ENCODE measurements at regions not wholly inside any gene's neighbourhood (a gene's known extent, or its start where the extent isn't known, plus 50 kb on each side); places are given as distances from the start of the nearest gene placed in this dataset.

DNA sequence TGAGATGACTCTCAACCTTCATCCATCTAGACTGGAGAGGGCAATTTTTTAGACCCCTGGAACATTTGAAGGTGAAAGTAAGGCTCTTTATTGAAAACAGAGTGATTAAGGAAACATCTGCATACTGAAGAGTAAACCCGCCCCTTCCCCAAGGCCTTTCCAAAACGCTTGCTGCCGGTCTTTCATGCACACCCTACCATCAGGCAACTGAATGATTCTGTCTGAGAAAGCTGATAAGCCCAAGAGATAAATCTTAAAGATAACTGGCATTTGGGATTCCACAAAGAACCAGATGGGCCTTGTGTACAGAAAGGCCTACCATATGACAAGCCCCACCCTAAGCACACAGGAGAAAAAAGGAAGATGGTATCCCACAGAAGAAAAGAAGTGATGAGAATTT, 54.4 kb upstream of the PIK3R1 start:
- DNase-seq, result no peak

- no peak for DNase-seq
Measured at GRCh38 chr5:68159224-68159951, 56.2 kb upstream of the PIK3R1 start.

DNA sequence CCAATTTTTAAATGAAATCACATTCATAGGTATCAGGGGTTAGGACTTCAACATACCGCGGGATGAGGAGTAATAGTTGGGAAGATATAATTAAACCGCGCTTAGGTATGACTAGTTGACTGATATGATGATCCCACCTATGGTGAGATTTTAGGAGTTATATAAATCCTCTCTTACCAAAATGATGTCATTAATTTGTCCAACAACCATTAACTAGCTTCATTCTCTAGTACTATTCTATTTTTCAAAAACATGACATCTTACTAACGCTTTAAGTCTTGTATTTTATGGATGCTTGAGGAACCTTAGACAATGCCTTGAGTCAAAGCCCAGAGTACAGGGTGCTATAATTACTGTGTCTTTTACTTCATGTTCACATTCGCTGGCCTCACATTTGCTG, 59.6 kb upstream of the PIK3R1 start:
- DNase-seq, result no peak

DNA sequence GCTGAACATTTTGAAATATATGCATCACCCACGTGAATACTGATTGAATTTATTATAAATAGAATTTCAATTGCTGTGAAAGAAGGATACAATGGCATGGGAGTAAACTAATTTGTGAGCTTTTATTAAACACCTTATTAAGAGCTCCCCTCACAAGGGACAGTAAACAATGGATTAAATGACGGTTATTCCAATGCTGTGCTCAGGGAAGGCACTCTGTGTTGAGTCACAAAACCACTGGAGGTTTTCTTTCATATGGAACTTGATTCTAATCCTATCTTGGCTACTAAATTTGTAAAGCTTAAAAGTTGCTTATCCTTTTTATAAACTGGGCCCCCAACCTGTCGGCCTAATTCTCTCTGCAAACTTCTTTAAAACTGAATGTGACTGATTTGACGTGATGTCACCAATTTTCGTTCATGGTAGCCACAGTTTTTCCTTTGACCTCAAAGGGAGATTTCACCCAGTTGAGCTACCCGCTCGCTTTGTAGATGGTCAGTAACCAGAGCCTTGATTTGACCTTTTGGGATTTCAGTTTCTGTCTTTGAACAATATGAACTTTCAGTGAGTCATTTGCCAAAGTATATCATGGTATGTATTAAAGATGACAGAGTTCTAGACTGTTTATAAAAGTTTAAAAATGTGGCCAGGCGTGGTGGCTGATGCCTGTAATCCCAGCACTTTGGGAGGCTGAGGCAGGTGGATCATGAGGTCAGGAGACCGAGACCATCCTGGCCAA, 61.3 kb upstream of the PIK3R1 start:
- no peak for DNase-seq

- DNase-seq, result no peak
Measured at GRCh38 chr5:68151812-68152211, 63.7 kb upstream of the PIK3R1 start.

GRCh38 chr5:68149189-68149588, 66.4 kb upstream of the PIK3R1 start:
- DNase-seq, result no peak

DNA sequence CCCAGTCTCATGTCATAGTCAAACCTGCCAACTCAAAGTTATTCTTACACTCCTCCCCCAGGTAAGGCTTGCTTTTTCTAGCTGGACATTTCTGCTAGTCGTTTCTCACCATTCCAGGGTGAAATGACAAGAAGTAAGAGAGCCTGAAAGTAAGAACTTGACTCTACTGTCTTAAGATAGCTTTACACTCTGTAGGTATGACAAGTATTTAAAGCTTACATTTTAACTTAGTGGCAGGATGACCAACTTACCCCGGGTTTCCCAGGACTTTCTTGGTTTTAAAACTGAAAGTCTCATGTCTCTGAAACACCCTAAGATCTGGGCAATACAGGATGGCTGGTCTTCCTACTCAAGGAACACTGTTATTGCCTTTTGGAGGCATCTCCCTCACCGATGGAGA, 67.5 kb upstream of the PIK3R1 start:
- no peak for DNase-seq

- DNase-seq, result no peak
Measured at GRCh38 chr5:68147659-68148058, 67.9 kb upstream of the PIK3R1 start.

- DNase-seq, result no peak
Measured at GRCh38 chr5:68141494-68141893, 74.1 kb upstream of the PIK3R1 start.

- no peak for DNase-seq
Measured at GRCh38 chr5:68140763-68141162, 74.8 kb upstream of the PIK3R1 start.

DNA sequence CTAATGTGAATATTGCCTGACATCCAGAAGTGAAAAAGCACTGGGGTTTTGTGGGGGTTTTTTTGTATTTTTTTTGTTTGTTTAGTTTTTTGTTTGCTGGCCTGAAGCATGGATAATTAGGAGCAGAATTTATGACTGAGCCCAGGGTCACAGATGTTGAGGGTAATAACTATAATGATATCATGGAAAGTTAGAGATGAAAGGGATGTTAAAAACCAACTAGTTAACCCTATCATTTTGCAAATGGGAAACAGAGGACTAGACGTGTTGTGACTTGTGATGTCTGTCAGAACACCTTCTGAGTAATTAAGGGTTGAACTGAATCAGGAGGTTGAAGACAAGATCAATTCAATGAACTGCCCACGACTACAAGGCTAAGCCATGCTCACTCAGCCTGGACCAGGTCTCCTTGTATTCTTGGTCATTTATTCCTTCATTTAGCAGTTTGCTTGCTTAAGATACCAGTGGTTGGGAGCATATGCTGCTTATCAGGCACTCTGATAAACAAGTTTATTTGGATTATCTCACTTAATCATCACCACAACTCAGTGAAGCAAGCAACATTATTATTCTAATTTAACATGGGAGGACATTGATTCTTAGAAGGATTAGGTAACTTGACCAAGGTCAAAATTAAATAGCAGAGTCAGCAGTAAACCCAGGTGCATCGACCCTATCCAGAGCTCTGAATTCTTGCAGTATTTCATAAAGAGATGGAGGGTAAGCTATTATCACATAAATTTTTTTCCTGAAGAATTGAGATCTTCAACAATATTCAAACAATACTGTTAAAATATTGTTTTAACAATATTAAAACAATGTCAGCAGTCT, 75.7 kb upstream of the PIK3R1 start:
- DNase-seq, result no peak

DNA sequence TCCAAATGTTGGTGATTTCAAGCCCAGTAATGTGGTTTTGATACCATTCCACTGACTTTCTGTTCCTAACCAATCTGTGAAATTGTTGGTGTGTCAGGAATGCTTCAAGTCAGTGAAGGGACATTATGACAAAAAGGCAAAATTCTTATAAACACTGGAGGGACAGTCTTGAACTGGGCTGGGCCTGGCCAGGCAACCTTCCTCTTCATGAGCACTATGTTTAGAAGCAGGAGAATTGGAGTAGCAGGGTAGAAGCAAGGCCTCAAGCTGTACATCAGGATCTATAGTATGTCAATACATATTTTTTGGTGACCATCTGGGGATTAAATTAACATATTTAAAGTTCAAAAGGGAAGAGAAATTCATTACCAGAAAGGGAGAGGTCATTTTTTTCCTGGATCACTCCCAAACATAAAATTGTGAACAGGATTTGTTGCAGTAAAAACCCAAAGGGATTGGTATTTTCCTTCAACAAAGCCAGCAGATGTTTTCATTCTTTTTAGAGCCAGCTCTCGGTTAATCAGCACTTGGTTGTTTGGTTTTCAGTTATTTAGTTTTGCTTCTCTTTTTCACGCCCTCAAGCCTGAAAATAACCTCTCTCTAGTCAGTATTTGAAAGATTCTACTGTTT, 77.9 kb upstream of the PIK3R1 start:
- DNase-seq, result no peak

GRCh38 chr5:68134669-68135313, 80.8 kb upstream of the PIK3R1 start:
- DNase-seq, result no peak

DNA sequence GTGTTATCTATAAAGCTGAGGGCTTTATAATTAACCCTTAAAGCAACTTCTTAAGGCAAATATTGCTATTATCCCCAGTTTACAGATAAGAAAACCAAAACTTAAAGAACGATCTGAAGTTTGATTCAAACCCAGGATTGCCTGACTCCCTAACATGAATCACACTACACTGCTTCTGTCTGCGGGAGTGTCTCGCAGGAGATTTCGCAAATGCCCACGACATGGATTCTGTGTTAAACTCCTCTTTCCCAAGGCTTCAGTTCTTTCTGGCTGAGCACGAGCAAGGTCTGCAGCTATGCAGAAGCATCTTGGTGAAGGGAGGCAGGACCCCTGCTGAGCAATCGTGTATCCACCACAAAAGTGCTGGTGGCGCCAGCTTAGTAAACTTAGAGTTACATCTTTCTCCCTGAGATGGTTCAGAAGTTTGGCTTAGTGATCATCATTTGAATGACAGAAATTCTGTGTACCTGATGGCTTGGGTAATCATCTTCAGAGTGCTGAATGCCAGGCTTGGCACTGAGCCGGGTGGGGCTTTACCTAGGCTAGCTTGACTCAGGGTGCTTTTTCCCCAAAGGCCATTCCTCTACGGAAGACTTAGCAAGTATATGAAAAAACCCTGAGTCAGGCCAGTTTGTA, 81.4 kb upstream of the PIK3R1 start:
- DNase-seq, result no peak

DNA sequence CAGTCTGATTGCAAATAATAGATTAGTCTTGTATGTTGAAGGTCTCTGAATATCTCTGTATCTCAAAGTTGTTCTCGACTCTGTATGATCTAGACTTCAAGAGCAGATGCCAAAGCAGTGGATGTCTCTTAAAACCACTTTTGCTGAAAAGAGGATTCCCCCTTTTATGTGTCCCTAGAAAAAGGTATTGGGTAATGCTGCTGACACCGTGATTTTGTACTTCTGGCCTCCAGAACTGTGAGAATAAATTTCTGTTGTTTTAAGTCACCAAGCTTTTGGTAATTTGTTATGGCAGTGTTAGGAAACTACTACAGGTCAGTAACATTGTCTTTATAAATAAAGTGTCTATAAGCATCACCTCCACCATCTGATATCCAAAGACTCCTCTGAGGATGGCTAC, 85.3 kb upstream of the PIK3R1 start:
- DNase-seq, result no peak

DNA sequence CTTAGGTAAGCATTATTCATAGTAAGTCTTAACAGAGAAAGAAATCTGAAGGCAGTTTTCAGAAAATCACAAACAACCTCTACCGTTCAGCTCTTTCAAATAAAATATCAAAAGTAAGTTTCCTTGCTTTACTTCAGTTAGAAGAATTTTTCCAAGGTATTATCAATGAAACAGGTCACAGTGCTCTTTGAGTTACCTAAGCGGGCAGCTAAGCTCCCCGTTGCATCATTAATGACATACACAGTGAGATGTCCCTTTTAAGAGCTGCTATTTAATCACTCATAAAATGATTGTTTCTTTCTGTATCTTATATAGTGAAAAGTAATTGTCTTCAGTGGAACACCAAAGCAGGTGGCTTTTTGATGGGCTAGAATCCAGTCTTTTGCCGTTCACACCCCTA, 86.2 kb upstream of the PIK3R1 start:
- DNase-seq, result no peak

GRCh38 chr5:68126886-68127285, 88.7 kb upstream of the PIK3R1 start:
- DNase-seq, result no peak

- DNase-seq, result no peak
Measured at GRCh38 chr5:68122439-68123328, 92.9 kb upstream of the PIK3R1 start.

DNA sequence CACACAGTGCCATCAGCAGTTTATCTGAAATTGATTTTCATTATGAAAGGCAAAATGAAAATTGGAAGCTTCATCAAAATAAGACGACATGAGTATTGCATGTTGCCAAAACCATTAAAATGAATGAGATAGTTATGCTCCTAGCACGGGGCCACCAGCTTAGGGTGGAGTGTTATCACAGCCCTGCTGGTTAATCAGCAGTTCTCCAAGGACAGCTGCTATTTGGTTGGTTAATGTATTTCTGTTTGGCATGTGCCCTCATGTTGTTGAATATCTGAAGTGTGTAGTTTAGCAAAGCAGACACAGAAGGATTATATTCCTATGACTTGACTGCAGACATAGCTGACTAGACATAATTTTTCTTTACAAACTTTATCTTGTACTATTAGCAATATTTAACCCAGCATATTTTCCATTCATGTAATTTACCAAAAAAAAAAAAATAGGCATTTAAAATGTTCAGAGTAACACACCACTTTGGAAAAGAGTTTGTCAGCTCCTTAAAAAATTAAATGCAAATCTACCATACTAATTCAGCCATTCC, 98.6 kb upstream of the PIK3R1 start:
- DNase-seq, result no peak

DNA sequence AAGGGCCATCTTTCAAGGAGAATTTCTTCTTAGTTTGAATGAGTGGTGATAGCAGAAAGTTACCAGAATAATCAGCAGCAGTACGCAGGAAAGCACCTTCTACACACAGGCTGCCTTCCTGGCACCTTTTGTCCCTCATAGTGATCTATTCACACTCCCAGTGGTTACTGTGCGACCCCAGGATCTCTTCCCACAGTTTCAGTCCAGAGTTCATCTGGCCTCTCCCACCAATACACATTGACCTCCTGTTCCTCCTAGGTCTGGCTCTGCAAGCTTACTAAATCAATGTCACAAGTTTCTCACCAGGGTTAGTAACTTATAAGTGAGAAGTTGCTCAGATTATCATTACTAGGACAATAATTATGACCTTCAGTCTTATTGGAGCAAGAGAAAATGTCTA, 99.1 kb upstream of the PIK3R1 start:
- no peak for DNase-seq

GRCh38 chr5:68115584-68115983, 100.0 kb upstream of the PIK3R1 start:
- no peak for DNase-seq

All from suppressor macrophage (primary cell).